ENCODE measurements at regions not wholly inside any gene's neighbourhood (a gene's known extent, or its start where the extent isn't known, plus 50 kb on each side); places are given as distances from the start of the nearest gene placed in this dataset.

DNA sequence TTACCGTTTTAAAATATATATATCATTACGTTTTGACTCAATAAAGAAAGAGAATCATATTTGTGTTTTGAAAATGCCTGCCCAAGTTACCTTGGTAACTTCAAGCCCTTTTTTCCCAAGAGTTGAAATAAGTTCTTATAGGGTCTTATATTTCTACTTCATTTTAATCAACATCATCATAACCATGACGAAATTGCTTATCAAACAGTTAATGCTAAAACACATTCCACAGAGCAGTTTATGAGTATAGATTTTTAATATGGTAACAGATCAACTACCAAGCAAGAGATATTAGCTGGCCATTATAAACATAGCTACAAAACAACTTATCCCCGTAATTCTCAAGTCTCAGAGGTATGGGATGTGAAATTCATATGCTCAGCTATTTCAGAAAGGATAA, 197.9 kb upstream of the LRRTM4 start:
- TF ChIP-seq CTCF (IDR thresholded peaks at IDR 0.05; ENCODE audit: low read length) (no peak), EZH2 (IDR thresholded peaks at IDR 0.05; ENCODE audit: borderline replicate concordance, low read length) (no peak)

Measured in OCI-LY1 (cell line).